ENCODE measurements at regions not wholly inside any gene's neighbourhood (a gene's known extent, or its start where the extent isn't known, plus 50 kb on each side); places are given as distances from the start of the nearest gene placed in this dataset.

DNA sequence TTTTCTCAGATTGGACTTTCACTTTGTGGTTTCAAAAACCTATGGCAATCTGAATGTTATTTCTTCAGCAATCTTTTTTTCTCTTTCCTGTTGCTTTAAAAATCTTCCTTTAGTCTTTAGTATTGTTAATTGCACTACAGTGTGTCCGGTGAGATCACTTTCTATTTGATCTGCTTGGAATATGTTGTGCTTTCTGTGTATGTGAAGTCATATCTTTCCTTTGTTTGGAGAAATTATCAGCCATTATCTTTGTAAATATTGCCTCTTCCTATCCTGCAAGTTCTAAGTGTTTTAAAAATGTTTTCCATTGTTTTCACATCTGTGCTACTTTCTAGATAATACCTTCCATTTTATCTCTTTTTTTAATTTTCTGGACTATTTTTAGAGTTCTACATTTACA is 171.4 kb upstream of the PRSS16 start:
- no peak for TF ChIP-seq EZH2 (IDR thresholded peaks at IDR 0.05; ENCODE audit: insufficient read depth, low read length)
- TF ChIP-seq, protein P1, sequence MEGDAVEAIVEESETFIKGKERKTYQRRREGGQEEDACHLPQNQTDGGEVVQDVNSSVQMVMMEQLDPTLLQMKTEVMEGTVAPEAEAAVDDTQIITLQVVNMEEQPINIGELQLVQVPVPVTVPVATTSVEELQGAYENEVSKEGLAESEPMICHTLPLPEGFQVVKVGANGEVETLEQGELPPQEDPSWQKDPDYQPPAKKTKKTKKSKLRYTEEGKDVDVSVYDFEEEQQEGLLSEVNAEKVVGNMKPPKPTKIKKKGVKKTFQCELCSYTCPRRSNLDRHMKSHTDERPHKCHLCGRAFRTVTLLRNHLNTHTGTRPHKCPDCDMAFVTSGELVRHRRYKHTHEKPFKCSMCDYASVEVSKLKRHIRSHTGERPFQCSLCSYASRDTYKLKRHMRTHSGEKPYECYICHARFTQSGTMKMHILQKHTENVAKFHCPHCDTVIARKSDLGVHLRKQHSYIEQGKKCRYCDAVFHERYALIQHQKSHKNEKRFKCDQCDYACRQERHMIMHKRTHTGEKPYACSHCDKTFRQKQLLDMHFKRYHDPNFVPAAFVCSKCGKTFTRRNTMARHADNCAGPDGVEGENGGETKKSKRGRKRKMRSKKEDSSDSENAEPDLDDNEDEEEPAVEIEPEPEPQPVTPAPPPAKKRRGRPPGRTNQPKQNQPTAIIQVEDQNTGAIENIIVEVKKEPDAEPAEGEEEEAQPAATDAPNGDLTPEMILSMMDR (IDR thresholded peaks at IDR 0.05; ENCODE audit: insufficient read depth, low read depth, low read length), result no peak
- H3K4me1 Mint-ChIP-seq (ENCODE audit: low read depth, unreplicated experiment), result no peaks in the 10 kb centered on the region
- no peak overlapping the region for H3K4me3 ChIP-seq (ENCODE audit: insufficient read depth, low read depth, low read length)
- no peak overlapping the region for H3K27ac ChIP-seq (ENCODE audit: low read depth, low read length)
- DNase-seq (ENCODE audit: low read depth) (no peak), FAIRE-seq (no peak)
- no peak overlapping the region for H3K27ac Mint-ChIP-seq (ENCODE audit: unreplicated experiment)
- H3K4me3 Mint-ChIP-seq (ENCODE audit: unreplicated experiment), result no peak overlapping the region
- H3K9ac ChIP-seq (ENCODE audit: low read length), result no peak overlapping the region
- H3K79me2 ChIP-seq (ENCODE audit: insufficient read depth, low read length), result no peaks in the 10 kb centered on the region
- H3K27me3 Mint-ChIP-seq (ENCODE audit: low read depth, unreplicated experiment), result peaks cover 2% of the 10 kb centered on the region
- no peak overlapping the region for H3K4me2 ChIP-seq (ENCODE audit: low read length)
- H4K20me1 ChIP-seq (ENCODE audit: insufficient read depth, low read length), result no peaks in the 10 kb centered on the region
- H3K27me3 ChIP-seq (ENCODE audit: insufficient read depth, low read length), result no peaks in the 10 kb centered on the region
- H3K9me3 ChIP-seq (ENCODE audit: insufficient read depth, low read depth, low read length), result no peaks in the 10 kb centered on the region
- no peaks in the 10 kb centered on the region for H3K36me3 ChIP-seq (ENCODE audit: insufficient read depth, low read length)
- no peak overlapping the region for H2AFZ ChIP-seq (ENCODE audit: low read depth, low read length)
- no peaks in the 10 kb centered on the region for H3K36me3 Mint-ChIP-seq (ENCODE audit: low read depth, unreplicated experiment)
- no peaks in the 10 kb centered on the region for H3K4me1 ChIP-seq (ENCODE audit: insufficient read depth, low read length)
- H3K9me3 Mint-ChIP-seq (ENCODE audit: unreplicated experiment), result no peaks in the 10 kb centered on the region

DNA sequence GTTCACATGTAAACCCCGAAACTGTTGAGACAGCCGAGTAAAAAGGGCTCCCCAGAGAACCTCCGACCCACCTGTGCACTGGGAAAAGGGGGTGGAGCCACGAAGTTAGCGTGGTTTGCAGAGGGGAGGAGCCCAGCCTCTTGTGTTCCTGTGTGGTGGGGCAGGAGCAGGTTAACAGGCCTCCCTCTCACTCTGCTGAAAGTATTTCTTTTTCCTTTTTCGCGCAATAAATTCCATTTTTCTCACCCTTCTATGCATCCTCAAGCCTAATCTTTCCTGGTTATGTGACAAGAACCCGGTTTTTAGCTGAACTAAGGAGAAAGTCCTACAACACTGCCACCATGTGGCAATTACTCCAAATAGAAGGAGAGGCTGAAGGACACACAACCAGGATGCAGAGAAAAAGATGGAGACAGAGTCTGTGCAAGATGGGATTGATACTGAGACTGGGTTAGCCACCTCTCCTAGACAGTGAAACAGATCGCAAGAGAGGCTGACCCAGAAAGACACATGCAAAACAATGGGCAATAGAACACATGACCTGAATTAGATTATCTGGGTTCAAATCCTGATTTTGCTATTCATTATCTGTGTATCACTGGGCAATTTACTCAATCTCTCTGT is 168.7 kb upstream of the PRSS16 start:
- no peaks in the 10 kb centered on the region for H3K79me2 ChIP-seq (ENCODE audit: insufficient read depth, low read length)
- no peak overlapping the region for H3K27ac ChIP-seq (ENCODE audit: low read depth, low read length)
- H3K9me3 ChIP-seq (ENCODE audit: insufficient read depth, low read depth, low read length), result no peaks in the 10 kb centered on the region
- no peaks in the 10 kb centered on the region for H3K36me3 ChIP-seq (ENCODE audit: insufficient read depth, low read length)
- peak overlapping the region; percentile 35 for H3K4me3 ChIP-seq (ENCODE audit: insufficient read depth, low read depth, low read length)
- no peak overlapping the region for H3K9ac ChIP-seq (ENCODE audit: low read length)
- peaks cover 20% of the 10 kb centered on the region for H3K27me3 Mint-ChIP-seq (ENCODE audit: low read depth, unreplicated experiment)
- H4K20me1 ChIP-seq (ENCODE audit: insufficient read depth, low read length), result no peaks in the 10 kb centered on the region
- peak overlapping the region; percentile 73 for H2AFZ ChIP-seq (ENCODE audit: low read depth, low read length)
- H3K4me2 ChIP-seq (ENCODE audit: low read length), result peak overlapping the region; percentile 80
- H3K9me3 Mint-ChIP-seq (ENCODE audit: unreplicated experiment), result no peaks in the 10 kb centered on the region
- peak overlapping the region; percentile 79 for H3K4me3 Mint-ChIP-seq (ENCODE audit: unreplicated experiment)
- H3K36me3 Mint-ChIP-seq (ENCODE audit: low read depth, unreplicated experiment), result no peaks in the 10 kb centered on the region
- TF ChIP-seq EZH2 (IDR thresholded peaks at IDR 0.05; ENCODE audit: insufficient read depth, low read length), result no peak
- TF ChIP-seq, protein P1 (IDR thresholded peaks at IDR 0.05; ENCODE audit: insufficient read depth, low read depth, low read length), result peak; percentile 73
- peak; percentile 26 for DNase-seq (ENCODE audit: low read depth)
- FAIRE-seq, result peak; percentile 70
- peaks cover 5% of the 10 kb centered on the region for H3K27me3 ChIP-seq (ENCODE audit: insufficient read depth, low read length)
- H3K4me1 Mint-ChIP-seq (ENCODE audit: low read depth, unreplicated experiment), result no peaks in the 10 kb centered on the region
- H3K4me1 ChIP-seq (ENCODE audit: insufficient read depth, low read length), result no peaks in the 10 kb centered on the region
- H3K27ac Mint-ChIP-seq (ENCODE audit: unreplicated experiment), result no peak overlapping the region

DNA sequence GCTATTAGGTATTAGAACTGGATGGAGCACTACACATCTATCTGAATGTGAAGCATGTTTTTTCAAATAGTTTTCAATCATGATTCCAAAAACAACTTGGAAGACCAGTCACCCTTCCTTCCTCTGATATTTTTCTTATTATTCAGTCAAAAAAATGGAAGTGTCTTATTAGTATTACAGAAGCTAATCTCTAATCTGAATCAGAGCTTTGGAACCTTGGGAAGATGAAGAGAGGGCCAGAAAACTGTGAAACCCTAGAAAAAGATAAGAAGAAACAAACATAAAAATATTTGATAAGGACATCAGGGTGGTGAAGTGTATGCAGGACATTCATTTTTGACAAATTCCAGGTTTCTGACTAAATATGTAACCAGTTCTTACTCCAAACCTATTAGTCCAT is 166.3 kb upstream of the PRSS16 start:
- no peak overlapping the region for H3K27ac Mint-ChIP-seq (ENCODE audit: unreplicated experiment)
- no peaks in the 10 kb centered on the region for H3K9me3 Mint-ChIP-seq (ENCODE audit: unreplicated experiment)
- Histone ChIP-seq H3K79me2 (ENCODE audit: insufficient read depth, low read length) (no peaks in the 10 kb centered on the region), H3K36me3 (ENCODE audit: insufficient read depth, low read length) (no peaks in the 10 kb centered on the region), H3K27me3 (ENCODE audit: insufficient read depth, low read length) (peaks cover 7% of the 10 kb centered on the region), H3K9ac (ENCODE audit: low read length) (no peak overlapping the region), H3K9me3 (ENCODE audit: insufficient read depth, low read depth, low read length) (no peaks in the 10 kb centered on the region), H3K27ac (ENCODE audit: low read depth, low read length) (no peak overlapping the region), H3K4me2 (ENCODE audit: low read length) (no peak overlapping the region), H2AFZ (ENCODE audit: low read depth, low read length) (no peak overlapping the region), H3K4me1 (ENCODE audit: insufficient read depth, low read length) (no peaks in the 10 kb centered on the region), H3K4me3 (ENCODE audit: insufficient read depth, low read depth, low read length) (no peak overlapping the region), H4K20me1 (ENCODE audit: insufficient read depth, low read length) (no peaks in the 10 kb centered on the region)
- TF ChIP-seq, protein P1 (IDR thresholded peaks at IDR 0.05; ENCODE audit: insufficient read depth, low read depth, low read length), result no peak
- TF ChIP-seq EZH2 (IDR thresholded peaks at IDR 0.05; ENCODE audit: insufficient read depth, low read length), result no peak
- no peaks in the 10 kb centered on the region for H3K36me3 Mint-ChIP-seq (ENCODE audit: low read depth, unreplicated experiment)
- H3K4me3 Mint-ChIP-seq (ENCODE audit: unreplicated experiment), result no peak overlapping the region
- DNase-seq (ENCODE audit: low read depth), result no peak
- peaks cover 20% of the 10 kb centered on the region for H3K27me3 Mint-ChIP-seq (ENCODE audit: low read depth, unreplicated experiment)
- no peaks in the 10 kb centered on the region for H3K4me1 Mint-ChIP-seq (ENCODE audit: low read depth, unreplicated experiment)
- no peak for FAIRE-seq

Measured in astrocyte (in vitro differentiated cells and primary cell).